GM21423 (cell line): ENCODE measurements at regions not wholly inside any gene's neighbourhood (a gene's known extent, or its start where the extent isn't known, plus 50 kb on each side); places are given as distances from the start of the nearest gene placed in this dataset.

Experiments used
- ATAC-seq: cut with Tn5 transposase; IDR thresholded peaks from one replicate; pipeline ENCODE4 v1.9.1; 2021; ENCODE audit warnings: mild to moderate bottlenecking, moderate library complexity; ENCODE audit not compliant: unreplicated experiment

- no peak for ATAC-seq
Measured at GRCh38 chr3:159586571-159587202, 401.9 kb upstream of the IL12A start.

GRCh38 chr3:159593927-159594605 lies 394.6 kb upstream of the IL12A start:
- ATAC-seq = no peak

DNA sequence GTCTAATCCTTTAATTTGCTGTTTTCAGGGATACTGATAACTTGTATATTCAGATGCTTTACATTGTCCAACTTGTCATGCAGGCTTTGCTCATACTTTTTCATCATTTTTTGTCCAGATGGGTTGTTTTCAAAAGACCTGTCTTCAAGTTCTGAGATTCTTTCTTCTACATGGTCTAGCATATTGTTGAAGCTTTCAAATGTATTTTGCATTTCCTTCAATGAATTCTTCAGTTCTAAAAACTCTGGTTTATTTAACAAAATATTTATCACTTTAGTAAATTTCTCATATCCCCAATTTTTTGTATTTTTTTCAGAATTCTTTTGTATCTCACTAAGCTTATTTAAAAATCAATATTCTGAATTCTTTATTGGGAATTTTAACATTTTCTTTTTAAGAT lies 388.3 kb upstream of the IL12A start:
- no peak for ATAC-seq

GRCh38 chr3:159604151-159604581 lies 384.5 kb upstream of the IL12A start:
- ATAC-seq = no peak

- ATAC-seq = no peak
Measured at GRCh38 chr3:159605101-159605500, 383.5 kb upstream of the IL12A start.

DNA sequence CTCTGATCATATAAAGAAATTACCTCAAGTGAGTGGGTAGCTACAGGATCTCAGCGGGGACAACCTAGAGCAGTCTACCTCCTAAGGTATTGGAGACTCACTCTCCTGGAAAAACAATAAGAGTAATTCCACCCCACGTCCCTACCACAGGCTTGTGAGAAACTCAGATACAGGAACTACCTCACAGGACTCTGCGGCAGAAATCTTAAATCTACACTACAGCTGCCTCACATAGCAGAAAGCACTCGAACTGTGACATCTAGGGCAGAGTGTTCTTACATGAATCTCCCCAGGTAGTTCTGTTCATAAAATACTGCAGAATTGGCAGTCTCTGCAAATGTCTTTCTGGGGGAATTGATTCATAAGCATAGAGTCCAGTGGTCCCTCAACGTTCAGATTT lies 382.9 kb upstream of the IL12A start:
- no peak for ATAC-seq

GRCh38 chr3:159607856-159608255 lies 380.8 kb upstream of the IL12A start:
- ATAC-seq = no peak

DNA sequence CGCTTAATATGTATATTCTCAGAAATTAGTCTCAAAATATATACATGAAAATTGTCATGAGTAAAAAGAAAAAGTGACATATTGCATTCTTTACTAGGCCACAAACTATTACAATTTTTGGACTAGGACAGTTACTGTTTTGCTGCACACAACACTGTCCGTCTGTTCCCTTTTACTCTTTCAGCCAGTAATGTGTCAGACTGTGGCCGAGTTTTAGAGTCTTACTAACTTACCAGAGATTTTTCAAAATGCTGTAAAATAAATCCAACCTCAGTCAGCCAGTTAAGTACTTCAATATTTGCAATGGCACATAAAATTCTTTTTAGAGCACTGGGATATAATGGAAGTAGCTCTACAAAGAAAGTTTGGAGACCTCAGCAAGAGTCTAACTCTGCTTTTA lies 380.3 kb upstream of the IL12A start:
- ATAC-seq = no peak

GRCh38 chr3:159609625-159610024 lies 379.0 kb upstream of the IL12A start:
- ATAC-seq = no peak

GRCh38 chr3:159616234-159616825 lies 372.3 kb upstream of the IL12A start:
- ATAC-seq = no peak

GRCh38 chr3:159619341-159619885 lies 369.2 kb upstream of the IL12A start:
- no peak for ATAC-seq

- ATAC-seq = no peak
Measured at GRCh38 chr3:159620281-159620680, 368.4 kb upstream of the IL12A start.

GRCh38 chr3:159620873-159621272 lies 367.8 kb upstream of the IL12A start:
- no peak for ATAC-seq

GRCh38 chr3:159624616-159625015 lies 364.0 kb upstream of the IL12A start:
- ATAC-seq = no peak

- ATAC-seq = no peak
Measured at GRCh38 chr3:159625594-159625993, 363.0 kb upstream of the IL12A start.

DNA sequence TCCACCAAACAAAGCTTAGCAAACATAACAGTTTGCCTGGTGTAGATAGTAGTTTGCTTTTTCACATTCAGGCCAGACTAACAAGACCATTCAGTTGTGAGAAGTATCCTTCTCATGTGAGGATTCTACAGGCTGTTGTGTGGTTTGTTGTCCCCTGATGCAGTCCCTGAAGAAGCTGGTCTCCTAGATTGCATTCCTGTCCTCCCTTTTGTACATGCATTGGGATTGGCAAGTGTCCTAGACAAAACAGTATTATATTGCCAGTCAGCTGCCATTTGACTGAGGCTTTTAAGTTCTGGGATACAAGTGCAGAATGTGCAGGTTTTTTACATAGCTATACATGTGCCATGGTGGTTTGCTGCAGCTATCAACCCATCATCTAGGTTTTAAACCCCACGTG lies 362.0 kb upstream of the IL12A start:
- ATAC-seq = no peak

GRCh38 chr3:159627229-159627628 lies 361.4 kb upstream of the IL12A start:
- ATAC-seq = no peak

DNA sequence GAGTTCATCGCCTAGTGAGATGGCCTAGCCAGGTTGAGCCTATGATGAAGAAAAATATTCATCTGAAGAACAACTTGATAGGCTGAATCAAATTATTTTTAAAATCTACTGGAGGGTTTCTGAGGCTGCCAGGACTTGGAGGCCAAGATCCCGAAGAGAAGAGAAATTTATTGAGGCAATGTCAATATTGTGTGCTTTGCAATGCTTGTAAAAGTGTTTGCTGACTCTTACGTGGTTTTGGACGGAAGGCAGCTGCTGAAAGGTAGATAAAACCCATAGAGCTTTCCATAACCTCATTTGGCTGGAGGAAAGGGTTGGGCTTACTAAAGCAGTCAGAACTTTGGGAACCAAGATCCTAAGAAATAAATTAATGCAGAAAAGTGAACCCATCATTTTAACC lies 361.0 kb upstream of the IL12A start:
- ATAC-seq = no peak

GRCh38 chr3:159629329-159630084 lies 359.1 kb upstream of the IL12A start:
- ATAC-seq = no peak

DNA sequence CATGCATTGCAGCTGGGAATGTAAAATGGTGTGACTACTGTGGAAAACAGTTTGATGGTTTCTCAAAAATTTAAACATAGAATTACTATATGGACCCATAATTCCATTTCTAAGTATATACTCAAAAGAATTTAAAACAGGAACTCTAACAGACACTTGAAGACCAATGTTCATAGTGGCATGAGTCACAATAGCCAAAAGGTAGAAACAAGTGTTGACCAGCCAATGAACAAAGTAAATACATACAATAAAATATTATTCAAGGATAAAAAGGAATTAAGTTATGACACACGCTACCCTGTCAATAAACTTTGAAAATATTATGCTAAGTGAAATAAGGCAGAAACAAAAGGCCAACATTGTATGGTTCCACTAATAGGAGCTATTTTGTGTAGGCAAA lies 357.4 kb upstream of the IL12A start:
- ATAC-seq = no peak

GRCh38 chr3:159632128-159632527 lies 356.5 kb upstream of the IL12A start:
- no peak for ATAC-seq
